OCI-LY7 (cell line): ENCODE measurements at regions not wholly inside any gene's neighbourhood (a gene's known extent, or its start where the extent isn't known, plus 50 kb on each side); places are given as distances from the start of the nearest gene placed in this dataset.

Experiments
- EZH2phosphoT487 ChIP-seq: fragments of 200-600 bp; sonication (generic); IDR thresholded peaks from 2 replicates; pipeline ENCODE4 v1.6.1; 2018; ENCODE audit warnings: low read depth, borderline replicate concordance, mild to moderate bottlenecking, mixed run types, antibody characterized with exemption, low read length, moderate library complexity, mixed read lengths
- TF ChIP-seq, protein P1 (sequence below): fragments of 200-600 bp; sonication (generic); conservative IDR thresholded peaks from 2 replicates; pipeline ENCODE4 v1.5.1; 2014; ENCODE audit warnings: mild to moderate bottlenecking, antibody characterized with exemption, low read length, moderate library complexity, mixed read lengths

DNA sequence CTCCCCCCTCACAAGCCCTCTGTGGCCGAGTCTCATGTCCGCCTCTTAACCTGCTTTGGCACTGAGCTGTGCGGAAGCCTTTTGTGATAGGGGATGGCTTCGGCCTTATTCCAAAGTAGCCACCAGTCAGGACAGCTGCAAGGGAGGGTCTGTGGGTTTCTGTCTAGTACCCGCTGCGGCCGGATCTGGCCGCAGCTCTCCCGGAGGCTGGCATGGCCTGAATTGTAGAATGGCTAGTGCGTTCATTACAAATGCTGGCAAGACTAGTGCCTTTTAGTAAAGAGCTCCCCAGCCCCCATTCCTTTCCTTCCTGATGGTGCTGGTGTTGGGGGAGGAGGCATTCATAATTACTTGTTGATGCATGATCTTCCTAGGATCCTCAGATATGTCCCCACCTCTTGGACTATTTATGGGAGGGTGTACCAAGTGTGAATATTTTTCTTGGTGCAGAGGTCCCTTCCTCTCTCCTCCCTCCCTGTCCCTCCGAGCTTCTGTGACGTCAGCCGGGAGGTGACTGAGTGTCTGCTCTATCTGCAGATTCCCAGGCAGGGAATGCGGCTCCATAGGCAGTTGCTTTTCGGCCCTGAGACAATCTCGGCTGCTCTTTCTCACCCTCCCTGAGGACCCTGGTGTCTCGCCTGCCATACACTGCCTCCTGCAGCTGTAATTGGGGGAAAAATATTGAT lies 108.7 kb upstream of the E2F8 start:
- TF ChIP-seq, protein P1, sequence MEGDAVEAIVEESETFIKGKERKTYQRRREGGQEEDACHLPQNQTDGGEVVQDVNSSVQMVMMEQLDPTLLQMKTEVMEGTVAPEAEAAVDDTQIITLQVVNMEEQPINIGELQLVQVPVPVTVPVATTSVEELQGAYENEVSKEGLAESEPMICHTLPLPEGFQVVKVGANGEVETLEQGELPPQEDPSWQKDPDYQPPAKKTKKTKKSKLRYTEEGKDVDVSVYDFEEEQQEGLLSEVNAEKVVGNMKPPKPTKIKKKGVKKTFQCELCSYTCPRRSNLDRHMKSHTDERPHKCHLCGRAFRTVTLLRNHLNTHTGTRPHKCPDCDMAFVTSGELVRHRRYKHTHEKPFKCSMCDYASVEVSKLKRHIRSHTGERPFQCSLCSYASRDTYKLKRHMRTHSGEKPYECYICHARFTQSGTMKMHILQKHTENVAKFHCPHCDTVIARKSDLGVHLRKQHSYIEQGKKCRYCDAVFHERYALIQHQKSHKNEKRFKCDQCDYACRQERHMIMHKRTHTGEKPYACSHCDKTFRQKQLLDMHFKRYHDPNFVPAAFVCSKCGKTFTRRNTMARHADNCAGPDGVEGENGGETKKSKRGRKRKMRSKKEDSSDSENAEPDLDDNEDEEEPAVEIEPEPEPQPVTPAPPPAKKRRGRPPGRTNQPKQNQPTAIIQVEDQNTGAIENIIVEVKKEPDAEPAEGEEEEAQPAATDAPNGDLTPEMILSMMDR, result no peak
- TF ChIP-seq EZH2phosphoT487, result no peak
